ENCODE measurements at regions not wholly inside any gene's neighbourhood (a gene's known extent, or its start where the extent isn't known, plus 50 kb on each side); places are given as distances from the start of the nearest gene placed in this dataset.

DNA sequence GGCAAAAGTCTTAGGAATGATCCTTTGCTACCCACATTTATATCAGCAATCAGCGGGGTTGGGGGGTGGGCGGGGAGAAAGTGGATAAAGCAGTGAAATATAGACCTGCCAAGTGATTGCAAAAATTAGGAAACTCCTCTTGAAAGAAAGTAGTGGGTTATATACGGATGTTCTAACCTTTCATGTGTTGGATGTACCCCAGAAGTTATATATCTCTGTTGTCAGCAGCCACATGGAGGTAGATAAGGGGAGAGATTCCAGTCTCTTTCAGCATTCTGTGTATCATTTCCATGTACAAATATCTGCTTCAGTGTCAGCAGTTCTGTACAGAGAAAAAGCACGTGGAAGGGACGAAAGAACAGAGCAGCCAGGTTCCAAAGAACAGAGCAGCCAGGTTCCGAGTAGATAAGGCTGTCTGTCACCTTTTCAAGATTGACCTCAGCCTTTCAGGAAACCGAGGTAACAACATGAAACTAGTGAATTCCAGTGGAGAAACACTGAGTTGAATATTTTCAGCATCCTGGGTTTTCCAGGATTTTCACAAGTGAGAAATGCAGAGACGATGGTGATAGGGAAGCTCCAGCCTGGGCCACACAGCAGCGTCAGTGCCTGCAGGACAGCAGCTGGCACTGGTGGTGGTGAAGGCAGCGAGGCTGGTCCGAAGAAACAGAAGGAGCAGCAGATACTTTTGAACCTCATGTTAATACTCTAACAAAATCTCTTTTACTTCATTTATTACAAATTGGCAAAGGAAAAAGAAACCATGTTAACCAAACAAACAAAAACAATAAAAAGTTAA, 212.3 kb downstream of the C7orf25 start:
- CTCF ChIA-PET = interaction anchor here (1.2 kb wide), 1 partner anchor 720 kb away, joined by 8 read pairs; no protein-coding TSS in a partner anchor
- TF ChIP-seq, protein P1, sequence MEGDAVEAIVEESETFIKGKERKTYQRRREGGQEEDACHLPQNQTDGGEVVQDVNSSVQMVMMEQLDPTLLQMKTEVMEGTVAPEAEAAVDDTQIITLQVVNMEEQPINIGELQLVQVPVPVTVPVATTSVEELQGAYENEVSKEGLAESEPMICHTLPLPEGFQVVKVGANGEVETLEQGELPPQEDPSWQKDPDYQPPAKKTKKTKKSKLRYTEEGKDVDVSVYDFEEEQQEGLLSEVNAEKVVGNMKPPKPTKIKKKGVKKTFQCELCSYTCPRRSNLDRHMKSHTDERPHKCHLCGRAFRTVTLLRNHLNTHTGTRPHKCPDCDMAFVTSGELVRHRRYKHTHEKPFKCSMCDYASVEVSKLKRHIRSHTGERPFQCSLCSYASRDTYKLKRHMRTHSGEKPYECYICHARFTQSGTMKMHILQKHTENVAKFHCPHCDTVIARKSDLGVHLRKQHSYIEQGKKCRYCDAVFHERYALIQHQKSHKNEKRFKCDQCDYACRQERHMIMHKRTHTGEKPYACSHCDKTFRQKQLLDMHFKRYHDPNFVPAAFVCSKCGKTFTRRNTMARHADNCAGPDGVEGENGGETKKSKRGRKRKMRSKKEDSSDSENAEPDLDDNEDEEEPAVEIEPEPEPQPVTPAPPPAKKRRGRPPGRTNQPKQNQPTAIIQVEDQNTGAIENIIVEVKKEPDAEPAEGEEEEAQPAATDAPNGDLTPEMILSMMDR (IDR thresholded peaks at IDR 0.05; ENCODE audit: insufficient read depth, low read length, missing control alignments) = no peak
- H3K4me3 ChIP-seq (ENCODE audit: low read depth, low read length) = no peak overlapping the region
- POLR2A ChIA-PET = no interaction called here
- DNase-seq (ENCODE audit: low read depth, low spot score) = no peak

DNA sequence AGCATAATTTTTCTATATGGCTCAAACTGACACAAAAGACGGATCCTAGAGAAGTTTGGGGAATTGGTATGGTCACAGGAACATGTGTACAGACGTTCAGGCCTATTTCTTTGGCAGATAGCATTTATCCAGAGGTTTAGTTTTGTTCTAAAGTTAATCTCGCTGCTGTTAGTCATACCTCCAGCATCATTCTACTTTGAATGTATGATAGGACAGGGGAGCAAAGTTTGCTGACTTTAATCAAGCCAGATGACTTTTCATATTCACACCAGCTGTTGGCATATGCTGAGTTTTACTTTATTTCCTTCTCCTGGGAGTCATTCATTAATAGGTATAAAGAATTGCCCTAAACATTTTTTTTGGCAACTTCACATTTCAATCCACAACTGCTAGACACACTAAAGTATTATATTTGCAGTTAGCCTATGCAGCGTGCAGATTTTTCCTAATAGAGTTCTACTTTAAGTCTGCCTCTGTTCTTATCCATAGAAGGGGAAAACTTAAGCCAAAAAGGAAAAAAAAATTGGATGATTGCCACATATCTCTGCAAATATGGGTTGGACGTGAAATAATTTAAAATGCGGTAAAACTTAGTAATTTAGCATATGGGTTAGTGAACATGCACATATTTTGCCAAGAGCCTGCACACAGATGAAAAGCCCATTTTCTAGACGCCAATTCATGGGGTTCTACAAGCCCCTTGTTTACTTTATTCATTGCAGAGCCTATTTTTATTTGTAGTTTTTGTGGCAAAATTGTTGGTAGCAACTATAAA, 213.1 kb downstream of the C7orf25 start:
- no peak for DNase-seq (ENCODE audit: low read depth, low spot score)
- CTCF ChIA-PET = interaction anchor here (1.0 kb wide), 1 partner anchor 724 kb away, joined by 4 read pairs; no protein-coding TSS in a partner anchor

DNA sequence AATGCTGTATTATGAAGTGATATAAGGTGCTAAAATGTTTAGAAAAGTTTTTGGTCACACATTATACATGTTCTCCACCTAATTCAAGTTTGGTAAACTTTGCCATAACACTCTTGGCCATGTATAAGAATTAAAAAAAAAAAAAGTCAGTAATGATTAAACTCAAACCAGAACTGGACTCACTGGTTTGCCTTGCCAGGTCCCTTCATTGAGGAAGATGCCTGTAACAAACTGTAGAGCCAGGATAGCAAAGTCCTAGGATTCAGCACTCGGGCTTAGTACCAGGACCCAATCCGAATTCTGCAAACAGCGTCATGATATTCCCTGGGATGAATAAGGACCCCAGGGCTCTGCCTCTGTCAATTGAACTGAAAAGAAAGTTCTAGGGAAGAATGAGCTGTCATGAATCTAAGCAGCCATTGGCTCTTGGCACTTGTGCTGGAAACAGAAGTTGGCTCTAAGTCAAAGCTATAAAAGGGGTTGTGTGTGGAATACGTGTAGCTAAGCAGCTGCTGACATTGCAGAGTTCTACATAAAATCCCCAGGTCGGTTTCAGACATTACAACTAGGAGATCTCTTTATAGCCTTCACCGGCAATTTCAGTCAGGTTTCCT, 216.9 kb downstream of the C7orf25 start:
- CTCF ChIA-PET = interaction anchor here (0.9 kb wide), 1 partner anchor 752 kb away, joined by 5 read pairs; no protein-coding TSS in a partner anchor
- TF ChIP-seq, protein P1 (IDR thresholded peaks at IDR 0.05; ENCODE audit: insufficient read depth, low read length, missing control alignments) = no peak
- DNase-seq (ENCODE audit: low read depth, low spot score) = no peak
- no peak overlapping the region for H3K4me3 ChIP-seq (ENCODE audit: low read depth, low read length)
- POLR2A ChIA-PET = no interaction called here

More for the DNA sequence above, 213.1 kb downstream of the C7orf25 start:
- POLR2A ChIA-PET = no interaction called here
- no peak overlapping the region for H3K4me3 ChIP-seq (ENCODE audit: low read depth, low read length)
- TF ChIP-seq, protein P1 (IDR thresholded peaks at IDR 0.05; ENCODE audit: insufficient read depth, low read length, missing control alignments) = no peak

DNA sequence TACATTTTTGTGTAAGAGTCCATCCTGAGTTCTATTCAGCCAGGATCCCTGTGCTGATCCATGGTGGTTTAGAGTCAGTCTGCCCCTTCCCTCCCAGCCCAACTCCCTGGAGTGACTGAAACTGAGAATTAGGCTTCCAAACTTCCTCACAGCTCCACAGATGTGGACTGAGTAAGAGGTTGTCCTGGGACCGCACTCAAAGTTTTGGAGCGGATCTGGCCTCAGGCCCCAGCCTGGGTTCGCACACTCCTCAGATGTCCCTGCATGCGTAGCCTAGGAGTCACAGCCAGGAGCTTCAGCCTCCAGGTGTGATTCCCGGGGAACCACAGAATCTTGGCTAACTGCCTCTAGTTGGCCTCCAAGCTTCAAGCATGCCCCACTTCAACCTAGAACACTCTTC, 218.1 kb downstream of the C7orf25 start:
- no peak overlapping the region for H3K4me3 ChIP-seq (ENCODE audit: low read depth, low read length)
- DNase-seq (ENCODE audit: low read depth, low spot score) = no peak
- TF ChIP-seq, protein P1 (IDR thresholded peaks at IDR 0.05; ENCODE audit: insufficient read depth, low read length, missing control alignments) = no peak
- ChIA-PET POLR2A (no interaction called here), CTCF (interaction anchor here (1.4 to 6.0 kb wide), 4 partner anchors 8 to 752 kb away, joined by 3 to 59 read pairs (median 24); no protein-coding TSS in a partner anchor)

DNA sequence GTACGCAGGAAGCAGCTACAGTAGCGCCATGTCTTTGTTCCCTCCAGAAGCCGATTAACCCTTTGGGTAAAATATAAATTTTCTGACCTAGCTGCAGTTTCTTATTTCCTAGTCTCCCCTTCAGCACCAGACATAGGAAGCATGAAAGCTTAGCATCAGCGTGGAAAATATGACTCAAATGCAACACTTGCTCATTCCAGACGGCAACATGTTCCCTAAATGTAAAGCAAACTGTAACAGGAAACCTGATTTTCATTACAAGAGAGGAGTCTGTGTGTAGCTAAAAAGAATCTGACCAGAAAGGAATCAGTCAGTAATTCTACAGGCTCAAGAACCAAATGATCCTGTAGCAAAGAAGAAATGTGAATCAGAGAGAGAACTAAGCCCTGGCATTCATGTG, 219.2 kb downstream of the C7orf25 start:
- no peak overlapping the region for H3K4me3 ChIP-seq (ENCODE audit: low read depth, low read length)
- POLR2A ChIA-PET = no interaction called here
- CTCF ChIA-PET = interaction anchor here (0.9 to 6.0 kb wide), 8 partner anchors 9 to 751 kb away, joined by 3 to 59 read pairs (median 4); no protein-coding TSS in a partner anchor
- TF ChIP-seq, protein P1 (IDR thresholded peaks at IDR 0.05; ENCODE audit: insufficient read depth, low read length, missing control alignments) = no peak
- peak; percentile 31 for DNase-seq (ENCODE audit: low read depth, low spot score)
